GM12878 (cell line): ENCODE measurements at regions not wholly inside any gene's neighbourhood (a gene's known extent, or its start where the extent isn't known, plus 50 kb on each side); places are given as distances from the start of the nearest gene placed in this dataset.
A peak's percentile ranks its signal among the peaks of the same experiment; 100 is the strongest.

Experiments
- ATAC-seq: fragments of 200-7000 bp; cut with Tn5 transposase; 3 replicates; pipeline ENCODE4 v1.9.1; 2020; ENCODE audit warnings: mild to moderate bottlenecking, moderate library complexity
- BruUV-seq: library from RNA; stranded (reverse); fragments of 400-500 nt; replicated peaks from 2 replicates; lab custom pipeline; 2021; lab: Mats Ljungman, UMichigan
- CTCF ChIA-PET: fragments of 300-600 bp; sonication (Branson Sonifier 250); formaldehyde crosslinking; extraction: SDS; loops from one replicate; lab custom pipeline; 2021; ENCODE audit warnings: inconsistent platforms; lab: Yijun Ruan, JAX
- POLR2A ChIA-PET: fragments of 350-600 bp; formaldehyde crosslinking; extraction: SDS; loops from one replicate; lab custom pipeline; 2021; ENCODE audit warnings: inconsistent platforms; lab: Charles Lee
- RAD21 ChIA-PET: fragments of 300-600 bp; sonication (Branson Sonifier 250); formaldehyde crosslinking; loops from one replicate; lab custom pipeline; 2023; ENCODE audit warnings: antibody characterized with exemption; ENCODE audit not compliant: unreplicated experiment; lab: Charles Lee
- SMC1A ChIA-PET: fragments of 300-600 bp; sonication (Branson Sonifier 250); formaldehyde crosslinking; loops from one replicate; lab custom pipeline; 2023; ENCODE audit not compliant: unreplicated experiment, uncharacterized antibody; lab: Charles Lee
- DNase-seq: peaks from one replicate; pipeline ENCODE4 v3.0.0-alpha.2; 2011; ENCODE audit warnings: low read depth, low spot score
- FAIRE-seq: peaks from 3 replicates; lab custom pipeline; 2011; peaks lifted over from hg19 to GRCh38; lab: Jason Lieb, UNC
- H2AFZ ChIP-seq: 2 replicates; pipeline ENCODE4 v1.6.0; 2011; ENCODE audit warnings: low read depth, low read length, control low read depth; ENCODE audit not compliant: control insufficient read depth
- H3K27ac ChIP-seq: 2 replicates; pipeline ENCODE4 v1.5.1; 2011; ENCODE audit warnings: control low read depth; ENCODE audit not compliant: control insufficient read depth, insufficient read depth
- H3K27me3 ChIP-seq, 2 experiments: replicated peaks in 1 of 2; 2 replicates each; pipeline versions ENCODE4 v1.6.0 to v1.6.1; 2011; ENCODE audit warnings: low read length in 1 of 2; ENCODE audit not compliant: control insufficient read depth in 2 of 2, insufficient read depth in 2 of 2
- H3K36me3 ChIP-seq, 2 experiments: 2 replicates each; pipeline ENCODE4 v1.5.1; 2011; ENCODE audit warnings: low read length in 1 of 2; ENCODE audit not compliant: control insufficient read depth in 2 of 2, insufficient read depth in 2 of 2
- H3K4me1 ChIP-seq: 2 replicates; pipeline ENCODE4 v1.6.1; 2011; ENCODE audit warnings: mild to moderate bottlenecking, low read length, moderate library complexity, mixed read lengths; ENCODE audit not compliant: control insufficient read depth, insufficient read depth
- H3K4me2 ChIP-seq: 2 replicates; pipeline ENCODE4 v1.6.0; 2011; ENCODE audit warnings: control low read depth; ENCODE audit not compliant: control insufficient read depth, insufficient read depth
- H3K4me3 ChIP-seq: fragments of 200-600 bp; sonication (generic); 2 replicates; pipeline ENCODE4 v1.5.1; 2016
- H3K79me2 ChIP-seq: 2 replicates; pipeline ENCODE4 v1.6.0; 2011; ENCODE audit warnings: low read length; ENCODE audit not compliant: control insufficient read depth, insufficient read depth
- H3K9ac ChIP-seq: 2 replicates; pipeline ENCODE4 v1.8.0; 2011; ENCODE audit warnings: low read length, control low read depth, mixed read lengths; ENCODE audit not compliant: control insufficient read depth, insufficient read depth
- H3K9me3 ChIP-seq: replicated peaks from 3 replicates; pipeline ENCODE4 v1.5.1; 2011; ENCODE audit warnings: mild to moderate bottlenecking, low read length; ENCODE audit not compliant: control insufficient read depth, insufficient read depth
- H4K20me1 ChIP-seq: 2 replicates; pipeline ENCODE4 v1.6.0; 2011; ENCODE audit not compliant: control insufficient read depth, insufficient read depth
- BCL3 ChIP-seq: IDR thresholded peaks from 2 replicates; pipeline ENCODE4 v1.6.1; 2011; ENCODE audit warnings: borderline replicate concordance, low read depth, mild to moderate bottlenecking, moderate library complexity, low read length; ENCODE audit not compliant: insufficient read depth, poor library complexity, severe bottlenecking
- CEBPB ChIP-seq, 2 experiments: fragments of 150-350 bp in 1 of 2; IDR thresholded peaks; 2 replicates each; pipeline ENCODE4 v1.6.1; 2012 to 2014; ENCODE audit warnings: low read depth in 2 of 2, low read length in 2 of 2, borderline replicate concordance in 1 of 2, inconsistent platforms in 1 of 2
- CREB1 ChIP-seq: IDR thresholded peaks from 2 replicates; pipeline ENCODE4 v1.6.1; 2012; ENCODE audit warnings: low read depth, mild to moderate bottlenecking, inconsistent platforms
- E4F1 ChIP-seq: fragments of 450-650 bp; IDR thresholded peaks from 2 replicates; pipeline ENCODE4 v1.6.1; 2018; ENCODE audit warnings: borderline replicate concordance, mild to moderate bottlenecking; ENCODE audit not compliant: partially characterized antibody
- FOXM1 ChIP-seq: IDR thresholded peaks from 2 replicates; pipeline ENCODE4 v1.6.1; 2012; ENCODE audit warnings: low read depth, mild to moderate bottlenecking, inconsistent platforms, low read length, moderate library complexity
- NKRF ChIP-seq: fragments of 450-650 bp; conservative IDR thresholded peaks from 2 replicates; pipeline ENCODE4 v1.6.1; 2017; ENCODE audit warnings: mild to moderate bottlenecking, moderate library complexity
- RAD21 ChIP-seq: IDR thresholded peaks from 2 replicates; pipeline ENCODE4 v1.6.1; 2011; ENCODE audit warnings: mild to moderate bottlenecking, low read depth, low read length, moderate library complexity; ENCODE audit not compliant: insufficient read depth
- SMC3 ChIP-seq: IDR thresholded peaks from 2 replicates; pipeline ENCODE4 v1.6.1; 2011; ENCODE audit warnings: low read length, improper control_type of control experiment, borderline replicate concordance
- TCF3 ChIP-seq: IDR thresholded peaks from 2 replicates; pipeline ENCODE4 v1.6.1; 2012; ENCODE audit warnings: low read depth, mild to moderate bottlenecking, low read length, borderline replicate concordance; ENCODE audit not compliant: insufficient read depth
- ZNF217 ChIP-seq: fragments of 450-650 bp; IDR thresholded peaks from 2 replicates; pipeline ENCODE4 v1.6.1; 2017; ENCODE audit warnings: antibody characterized with exemption, mild to moderate bottlenecking
- ZNF274 ChIP-seq: IDR thresholded peaks from one replicate; pipeline ENCODE4 v1.8.0; 2011; ENCODE audit not compliant: insufficient read length, insufficient read depth
- ZNF592 ChIP-seq: fragments of 450-650 bp; IDR thresholded peaks from 2 replicates; pipeline ENCODE4 v1.6.1; 2017; ENCODE audit warnings: mild to moderate bottlenecking, moderate library complexity
- ZNF622 ChIP-seq: fragments of 450-650 bp; IDR thresholded peaks from 2 replicates; pipeline ENCODE4 v1.6.1; 2017; ENCODE audit warnings: mild to moderate bottlenecking, inconsistent platforms
- WGBS: methylation state at CpG from one replicate; pipeline ENCODE4 v1.1.6; 2016; ENCODE audit warnings: low lambda C conversion rate; ENCODE audit not compliant: insufficient replicate concordance, insufficient coverage; ENCODE audit errors: missing lambda C conversion rate; 5-methylcytosine and 5-hydroxymethylcytosine counted together
- in situ Hi-C: fragments of 300-500 bp; cut with MboI; formaldehyde crosslinking; loops from 9 replicates; pipeline ENCODE4 v1.14.3; 2018; ENCODE audit warnings: mixed read lengths
- intact Hi-C: fragments of 100-400 bp; cut with micrococcal nuclease; formaldehyde crosslinking; loops from one replicate; pipeline ENCODE4 v1.14.2; 2022; ENCODE audit not compliant: unreplicated experiment
- TF ChIP-seq, protein P1 (sequence below): IDR thresholded peaks from 2 replicates; pipeline ENCODE4 v1.6.1; 2012; ENCODE audit warnings: low read depth, low read length, improper control_type of control experiment

GRCh38 chr1:38477811-38478210, 381.8 kb downstream of the RRAGC start:
- FAIRE-seq: no peak
- H3K9ac ChIP-seq: peak overlapping the region; percentile 99
- 55% methylated on average over 2 of the region's 2 CpGs for WGBS
- peaks cover 34% of the 10 kb centered on the region for H3K4me1 ChIP-seq
- H3K79me2 ChIP-seq: peaks cover 24% of the 10 kb centered on the region
- no peak for DNase-seq
- CTCF ChIA-PET: interaction anchor here (4.7 kb wide), 1 partner anchor 13 kb away, joined by 21 read pairs; no protein-coding TSS in a partner anchor
- H3K4me2 ChIP-seq: peak overlapping the region; percentile 89
- peaks cover 8% of the 10 kb centered on the region; the same call in 1 of the 3 replicates for H3K9me3 ChIP-seq
- H2AFZ ChIP-seq: no peak overlapping the region
- RAD21 ChIA-PET: no interaction called here
- peak overlapping the region; percentile 26; the same call in 1 of the 2 replicates for H3K27ac ChIP-seq
- no peak for ATAC-seq
- SMC1A ChIA-PET: interaction anchor here (1.2 kb wide), 1 partner anchor 49 kb away, joined by 4 read pairs; no protein-coding TSS in a partner anchor
- no peaks in the 10 kb centered on the region for H4K20me1 ChIP-seq
- intact Hi-C loops: loop anchor here (5.0 to 10.0 kb wide), 2 partner anchors 109 to 303 kb away; no protein-coding TSS in a partner anchor
- POLR2A ChIA-PET: no interaction called here
- in situ Hi-C loops: no loop called here
- BruUV-seq: no TSS peak
- H3K36me3 ChIP-seq: no peaks in the 10 kb centered on the region
- H3K27me3 ChIP-seq: no peaks in the 10 kb centered on the region
- H3K4me3 ChIP-seq: peak overlapping the region; percentile 86
- TF ChIP-seq BCL3: no peak
- TF ChIP-seq RAD21: no peak
- TF ChIP-seq NKRF: no peak
- no peak for TF ChIP-seq E4F1
- no peak for TF ChIP-seq ZNF274
- no peak for TF ChIP-seq SMC3
- TF ChIP-seq CEBPB (IDR thresholded peaks at IDR 0.05; ENCODE audit: borderline replicate concordance in 1 of 2, low read depth in 2 of 2, low read length in 2 of 2): no peak
- TF ChIP-seq TCF3: no peak
- no peak for TF ChIP-seq CREB1
- no peak for TF ChIP-seq ZNF622
- TF ChIP-seq FOXM1: no peak
- no peak for TF ChIP-seq ZNF217
- TF ChIP-seq ZNF592: no peak
- TF ChIP-seq, protein P1, sequence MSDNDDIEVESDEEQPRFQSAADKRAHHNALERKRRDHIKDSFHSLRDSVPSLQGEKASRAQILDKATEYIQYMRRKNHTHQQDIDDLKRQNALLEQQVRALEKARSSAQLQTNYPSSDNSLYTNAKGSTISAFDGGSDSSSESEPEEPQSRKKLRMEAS: no peak
